ENCODE measurements at regions not wholly inside any gene's neighbourhood (a gene's known extent, or its start where the extent isn't known, plus 50 kb on each side); places are given as distances from the start of the nearest gene placed in this dataset.
"Not testable (repeated sequence)": the region's sequence is repeated elsewhere in the genome, so short reads cannot be mapped to it uniquely, and the experiment has no call there.

- DNase-seq = no peak
These were observed 246.4 kb downstream of the ZNF674 start for GRCh38 chrX:46298821-46299220.

DNA sequence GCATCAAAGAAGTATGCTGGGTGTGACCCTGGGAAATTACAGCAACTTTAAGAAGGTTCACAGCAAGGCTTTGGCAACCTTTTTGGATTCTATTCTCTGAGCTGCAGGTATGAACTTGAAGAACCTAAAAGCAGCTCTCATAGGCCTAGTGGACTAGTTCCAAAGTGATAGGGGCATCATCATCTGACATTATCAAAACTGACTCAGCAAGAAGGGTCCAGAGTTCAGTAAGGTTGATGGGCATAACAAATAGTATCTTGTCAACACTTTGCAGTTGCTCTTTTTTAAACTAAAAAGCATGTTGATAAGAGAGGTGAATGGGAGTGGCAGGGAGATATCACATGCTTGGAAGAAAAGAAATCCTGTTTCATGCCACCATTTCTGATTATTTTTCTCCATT is 249.3 kb downstream of the ZNF674 start:
- DNase-seq = no peak

DNA sequence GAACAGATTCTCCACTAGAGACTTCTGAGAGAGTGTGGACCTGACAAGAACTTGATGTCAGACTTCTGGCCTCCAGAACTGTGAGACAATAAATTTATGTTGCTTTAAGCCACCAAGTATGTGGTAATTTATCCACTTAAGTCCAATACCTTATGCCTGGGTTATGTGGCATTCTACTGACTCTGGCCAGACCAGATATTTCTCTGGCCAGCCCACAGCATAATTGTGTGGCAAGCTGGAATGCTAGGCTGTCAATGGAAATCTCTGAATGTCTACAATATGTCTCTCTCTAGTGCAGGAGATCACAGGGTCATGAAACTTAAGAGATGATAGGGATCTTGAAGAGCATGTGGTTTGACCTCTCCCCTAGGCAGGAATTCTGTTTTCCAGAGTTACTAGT is 251.0 kb downstream of the ZNF674 start:
- DNase-seq = no peak

DNA sequence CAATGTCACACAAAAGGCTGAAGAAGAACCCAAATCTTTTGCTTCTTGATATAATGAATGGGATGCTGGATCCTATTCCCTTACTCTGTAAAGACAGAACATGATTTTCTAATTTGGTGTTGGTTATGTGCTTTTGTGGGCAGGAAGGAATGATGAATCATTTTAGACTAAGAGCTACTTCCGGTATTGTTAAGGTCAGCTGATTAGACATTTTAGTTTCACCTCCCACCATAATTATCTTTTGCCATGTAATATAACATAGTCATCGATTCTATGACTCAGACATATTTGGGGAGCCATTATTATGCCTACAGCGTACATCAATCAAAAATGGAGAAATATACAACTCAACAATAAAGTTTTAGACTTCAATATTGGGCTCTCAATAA is 265.3 kb downstream of the ZNF674 start:
- DNase-seq = peak in 2 of 3 donors; percentile 64 to 75

DNA sequence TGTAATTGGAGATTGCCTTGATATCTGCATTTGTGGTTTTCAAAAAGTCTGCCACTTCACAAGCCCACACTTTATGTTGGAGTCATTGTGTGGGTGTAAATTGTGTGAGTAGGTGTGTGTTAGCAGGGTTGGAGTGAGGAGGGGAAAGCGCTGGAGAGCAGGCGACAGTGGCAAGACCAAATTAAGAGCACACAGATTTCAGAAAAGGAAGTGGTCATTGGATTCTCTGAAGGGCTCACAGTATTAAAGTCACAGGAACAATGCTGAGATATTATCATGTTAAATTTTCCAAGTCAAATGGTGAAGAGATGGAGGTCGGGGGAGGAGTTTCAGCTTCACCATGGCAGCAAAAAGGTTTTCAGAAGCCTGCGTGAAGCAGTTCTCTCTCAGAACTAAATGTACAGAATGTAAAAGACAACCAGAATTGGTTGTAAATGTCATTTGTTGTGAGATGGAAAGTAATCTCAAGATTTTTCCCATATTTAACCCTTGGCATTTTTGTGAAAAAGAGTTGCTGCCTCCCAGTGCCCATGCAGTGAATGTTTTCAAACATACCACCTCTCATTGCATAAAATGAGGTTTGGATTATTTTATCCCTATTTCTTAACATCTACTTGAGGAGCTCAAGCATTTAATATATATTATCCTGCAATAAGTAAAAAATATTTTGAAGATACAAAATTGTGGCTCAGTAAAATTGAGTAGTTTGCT is 265.9 kb downstream of the ZNF674 start:
- DNase-seq = peak in 2 of 3 donors; percentile 30

- DNase-seq = peak in 2 of 3 donors; percentile 51 to 56
These were observed 266.6 kb downstream of the ZNF674 start for GRCh38 chrX:46278572-46278971.

DNA sequence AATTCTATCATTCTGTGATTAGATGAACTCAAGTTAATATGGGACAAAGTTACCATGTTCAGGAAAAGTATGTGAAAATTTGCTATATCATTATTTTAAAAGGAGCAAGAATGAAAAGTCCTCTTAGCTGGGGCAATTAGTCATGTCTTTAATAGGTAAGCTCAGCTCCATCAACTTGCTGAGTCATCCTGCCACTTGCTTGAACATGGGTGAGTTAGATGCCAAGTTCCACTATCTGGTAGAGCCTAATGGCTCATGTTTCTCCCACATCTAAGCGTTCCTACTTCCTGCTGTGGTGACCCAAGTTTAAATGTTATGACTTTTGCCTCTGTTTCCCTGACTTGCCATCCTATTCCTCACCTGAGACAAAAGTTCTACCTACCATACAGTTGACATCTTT is 276.8 kb downstream of the ZNF674 start:
- DNase-seq = peak; percentile 15 to 38 (median 36)

DNA sequence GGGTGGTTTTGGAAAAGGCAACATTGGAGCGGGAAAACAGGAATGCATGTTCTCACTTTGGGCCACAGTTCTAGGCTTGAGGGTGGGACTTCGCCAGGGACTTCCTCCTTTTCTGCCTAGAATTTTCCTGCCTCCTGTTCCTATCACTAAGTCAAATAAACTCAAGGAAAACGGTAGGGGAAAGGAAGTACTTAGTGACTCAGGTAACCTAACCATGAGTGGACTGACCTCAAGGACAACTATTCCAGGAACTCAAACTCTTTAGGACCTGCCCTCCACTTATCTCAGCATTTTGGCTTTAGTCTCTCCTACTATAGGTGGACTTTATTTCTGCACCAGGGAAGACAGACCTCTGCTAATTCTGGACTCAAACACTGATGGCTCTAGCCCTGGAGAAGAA is 281.7 kb downstream of the ZNF674 start:
- no peak for DNase-seq

DNA sequence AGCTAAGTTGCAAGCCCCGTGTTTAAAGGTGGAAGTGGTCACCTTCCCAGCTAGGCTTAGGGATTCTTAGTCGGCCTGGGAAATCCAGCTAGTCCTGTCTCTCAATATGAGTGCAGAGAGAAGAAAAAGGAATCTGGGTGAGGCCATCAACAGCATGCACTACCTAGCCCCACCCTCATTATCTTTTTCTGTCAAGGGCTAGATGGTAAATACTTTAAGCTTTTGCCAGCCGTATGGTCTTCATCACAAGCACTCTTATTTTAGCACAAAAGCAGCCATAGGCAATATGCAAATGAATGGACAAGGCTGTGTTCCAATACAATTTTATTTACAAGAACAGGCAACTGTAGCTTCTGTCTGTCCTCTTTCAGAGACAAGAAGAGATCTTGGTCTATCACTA is 282.9 kb downstream of the ZNF674 start:
- DNase-seq = no peak

DNA sequence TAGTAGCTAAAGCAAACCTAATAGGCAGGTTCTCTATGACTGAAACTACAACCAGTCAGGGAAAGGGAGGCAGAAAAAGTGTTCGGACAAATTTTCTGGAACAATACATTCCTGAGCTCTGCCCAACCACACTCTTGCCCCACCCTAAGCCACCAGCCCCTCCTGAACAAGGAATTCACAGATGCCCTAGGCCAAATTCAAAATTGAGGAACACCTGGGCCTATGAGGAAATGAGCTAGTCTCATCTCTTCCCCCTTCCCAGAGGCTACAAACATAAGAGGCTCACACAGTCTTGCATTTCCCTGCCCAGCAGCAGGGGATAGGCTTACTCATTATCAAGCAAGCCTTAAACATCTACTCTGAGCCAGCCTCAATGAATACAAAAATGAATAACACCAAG is 284.7 kb downstream of the ZNF674 start:
- DNase-seq = no peak

GRCh38 chrX:46258356-46258755 is 286.9 kb downstream of the ZNF674 start:
- peak in 1 of 3 donors; percentile 27 for DNase-seq

- no peak for DNase-seq
These were observed 287.8 kb downstream of the ZNF674 start for GRCh38 chrX:46257451-46257879.

- DNase-seq = no peak
These were observed 288.3 kb downstream of the ZNF674 start for GRCh38 chrX:46256875-46257274.

DNA sequence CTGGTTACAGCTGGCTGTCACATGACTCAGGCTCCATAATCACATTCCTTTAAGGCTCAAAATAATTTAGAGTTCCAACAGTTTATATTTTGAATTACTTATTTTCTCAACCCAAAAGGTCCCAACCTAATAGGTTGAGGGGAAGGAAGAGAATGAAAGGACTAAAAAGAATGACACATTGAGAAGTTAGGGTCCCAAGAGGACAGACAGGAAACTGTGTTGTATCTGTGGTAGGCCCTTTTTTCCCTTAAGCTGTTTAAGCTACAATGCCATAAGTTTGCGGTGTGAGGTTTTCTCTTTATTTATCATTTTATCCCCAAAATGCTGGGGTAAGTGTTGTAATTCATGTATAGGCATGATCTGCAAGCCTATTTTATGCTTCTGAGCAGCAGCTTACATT is 290.2 kb downstream of the ZNF674 start:
- no peak for DNase-seq

- DNase-seq = no peak
These were observed 290.6 kb downstream of the ZNF674 start for GRCh38 chrX:46254641-46255040.

DNA sequence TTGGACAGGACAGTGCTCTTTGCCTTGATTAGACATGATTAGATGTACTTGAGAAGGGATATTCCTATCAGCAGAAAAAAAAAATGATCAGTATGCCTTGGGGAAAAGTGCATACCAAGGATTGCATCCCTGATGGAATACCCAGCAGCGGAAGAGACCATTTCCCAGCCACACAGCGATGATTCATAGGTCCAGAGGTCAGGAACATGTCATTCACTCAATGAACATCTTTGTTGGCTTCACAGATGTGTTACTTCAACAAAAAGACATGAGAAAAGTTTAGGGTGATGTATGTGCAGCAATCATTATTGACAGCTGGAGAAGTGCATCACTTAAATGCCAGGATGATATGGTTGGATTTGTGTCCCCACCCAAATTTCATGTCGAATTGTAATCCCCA is 293.5 kb downstream of the ZNF674 start:
- no peak for DNase-seq

- DNase-seq = no peak
These were observed 295.1 kb downstream of the ZNF674 start for GRCh38 chrX:46250151-46250550.

- DNase-seq = no peak
These were observed 297.8 kb downstream of the ZNF674 start for GRCh38 chrX:46247456-46247855.

- DNase-seq = no peak
These were observed 300.8 kb downstream of the ZNF674 start for GRCh38 chrX:46244451-46244850.

- DNase-seq = no peak
These were observed 308.8 kb downstream of the ZNF674 start for GRCh38 chrX:46236411-46236810.

DNA sequence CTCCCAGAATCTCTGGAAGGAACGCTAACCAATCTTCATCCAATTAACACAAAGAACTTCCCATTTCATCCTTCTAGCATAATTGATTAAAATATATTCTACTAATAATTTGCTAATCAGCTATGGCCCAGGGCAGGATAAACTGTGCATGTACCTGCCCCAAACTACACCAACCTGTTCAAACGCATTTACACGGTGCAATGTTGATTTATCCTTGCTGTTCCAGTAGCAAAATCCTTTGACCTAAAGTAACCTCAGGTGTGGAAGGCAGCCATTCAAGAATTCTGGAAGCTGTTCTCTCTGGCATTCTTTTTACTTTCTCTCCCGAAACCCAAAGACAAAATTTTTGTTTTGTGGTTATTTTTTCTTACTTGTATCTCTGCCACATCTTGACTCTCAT is 309.4 kb downstream of the ZNF674 start:
- no peak for DNase-seq

- no peak for DNase-seq
These were observed 310.4 kb downstream of the ZNF674 start for GRCh38 chrX:46234775-46235174.

- DNase-seq = no peak
These were observed 316.8 kb downstream of the ZNF674 start for GRCh38 chrX:46228389-46228788.

DNA sequence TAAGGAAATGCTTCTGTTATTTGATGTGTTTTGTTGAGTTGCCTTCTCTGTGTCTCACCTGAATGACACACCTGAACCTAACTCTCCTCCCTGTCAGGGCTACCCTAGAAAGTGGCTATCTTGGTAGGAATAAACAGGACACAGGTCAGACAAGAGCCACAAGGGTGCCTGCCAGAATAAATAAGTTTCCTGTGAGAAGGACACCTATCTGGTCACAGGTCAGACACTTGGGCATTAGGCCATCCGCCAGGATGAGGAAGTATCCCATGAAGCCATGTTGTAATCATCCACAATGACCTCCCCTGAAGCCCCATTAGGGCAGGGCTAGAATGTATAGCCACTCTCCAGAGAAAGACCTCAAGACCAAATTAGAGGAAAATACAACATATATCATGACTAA is 318.8 kb downstream of the ZNF674 start:
- no peak for DNase-seq

DNA sequence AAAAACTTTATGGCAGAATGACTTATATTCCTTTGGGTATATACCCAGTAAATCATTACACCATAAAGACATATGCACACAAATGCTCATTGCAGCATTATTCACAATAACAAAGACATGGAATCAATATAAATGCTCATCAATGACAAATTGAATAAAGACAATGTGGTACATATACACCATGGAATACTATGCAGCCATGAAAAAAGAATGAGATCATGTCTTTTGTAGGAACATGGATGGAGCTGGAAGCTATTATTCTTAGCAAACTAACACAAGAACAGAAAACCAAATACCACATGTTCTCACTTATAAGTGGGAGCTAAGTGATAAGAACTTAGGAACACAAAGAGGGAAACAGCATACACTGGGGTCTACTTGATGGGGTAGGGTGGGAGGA is 321.7 kb downstream of the ZNF674 start:
- not testable (repeated sequence) for DNase-seq
